Trophoblast cell (in vitro differentiated cells and primary cell): ENCODE measurements at regions not wholly inside any gene's neighbourhood (a gene's known extent, or its start where the extent isn't known, plus 50 kb on each side); places are given as distances from the start of the nearest gene placed in this dataset.

Experiments
- DNase-seq, 2 donors: peaks; one replicate each; pipeline ENCODE4 v3.0.0-alpha.2; 2016
- H2AFZ ChIP-seq: 2 replicates; pipeline ENCODE4 v1.6.1; 2013; ENCODE audit warnings: low read length, moderate library complexity, mild to moderate bottlenecking; ENCODE audit not compliant: insufficient read depth, poor library complexity
- H2AK5ac ChIP-seq: 2 replicates; pipeline ENCODE4 v1.6.1; 2013; ENCODE audit warnings: mild to moderate bottlenecking, low read length
- H2BK120ac ChIP-seq: 2 replicates; pipeline ENCODE4 v1.6.1; 2013; ENCODE audit warnings: low read length, mild to moderate bottlenecking, moderate library complexity; ENCODE audit not compliant: insufficient read depth, poor library complexity
- H2BK12ac ChIP-seq: 2 replicates; pipeline ENCODE4 v1.6.1; 2013; ENCODE audit warnings: mild to moderate bottlenecking, low read length, moderate library complexity
- H2BK5ac ChIP-seq: 2 replicates; pipeline ENCODE4 v1.6.1; 2013; ENCODE audit warnings: low read length, low read depth, moderate library complexity, mild to moderate bottlenecking; ENCODE audit not compliant: poor library complexity
- H3K14ac ChIP-seq: 2 replicates; pipeline ENCODE4 v1.6.1; 2013; ENCODE audit warnings: mild to moderate bottlenecking, low read length
- H3K18ac ChIP-seq: 2 replicates; pipeline ENCODE4 v1.6.1; 2013; ENCODE audit warnings: mild to moderate bottlenecking, low read length
- H3K23ac ChIP-seq: 2 replicates; pipeline ENCODE4 v1.6.1; 2013; ENCODE audit warnings: low read length
- H3K27ac ChIP-seq: 2 replicates; pipeline ENCODE4 v1.5.1; 2013; ENCODE audit warnings: low read depth, mild to moderate bottlenecking, inconsistent platforms, low read length, moderate library complexity
- H3K27me3 ChIP-seq: 2 replicates; pipeline ENCODE4 v1.6.1; 2013; ENCODE audit warnings: inconsistent platforms, mild to moderate bottlenecking, low read length, moderate library complexity; ENCODE audit not compliant: insufficient read depth
- H3K36me3 ChIP-seq, 2 experiments: 1 replicate in 1 of 2; 2 replicates in 1 of 2; pipeline ENCODE4 v1.6.1; 2013; ENCODE audit warnings: low read length in 2 of 2, mild to moderate bottlenecking in 2 of 2, moderate library complexity in 1 of 2; ENCODE audit not compliant: insufficient read depth in 2 of 2, control insufficient read depth in 1 of 2
- H3K4ac ChIP-seq: 2 replicates; pipeline ENCODE4 v1.6.1; 2013; ENCODE audit warnings: low read depth, mild to moderate bottlenecking, low read length, moderate library complexity
- H3K4me1 ChIP-seq, 2 experiments: 1 replicate in 1 of 2; 2 replicates in 1 of 2; pipeline ENCODE4 v1.6.1; 2013; ENCODE audit warnings: low read length in 2 of 2, mild to moderate bottlenecking in 2 of 2, moderate library complexity in 1 of 2; ENCODE audit not compliant: insufficient read depth in 2 of 2, control insufficient read depth in 1 of 2
- H3K4me2 ChIP-seq: 2 replicates; pipeline ENCODE4 v1.6.1; 2013; ENCODE audit warnings: inconsistent platforms, mild to moderate bottlenecking, low read length, moderate library complexity
- H3K4me3 ChIP-seq: 2 replicates; pipeline ENCODE4 v1.5.1; 2013; ENCODE audit warnings: mild to moderate bottlenecking, low read depth, low read length, inconsistent platforms
- H3K79me1 ChIP-seq: one replicate; pipeline ENCODE4 v1.6.1; 2013; ENCODE audit warnings: low read length
- H3K79me2 ChIP-seq: 2 replicates; pipeline ENCODE4 v1.6.1; 2013; ENCODE audit warnings: low read length, mild to moderate bottlenecking; ENCODE audit not compliant: control insufficient read depth, insufficient read depth, poor library complexity
- H3K9ac ChIP-seq: 2 replicates; pipeline ENCODE4 v1.6.1; 2013; ENCODE audit warnings: mild to moderate bottlenecking, low read length
- H3K9me3 ChIP-seq: 2 replicates; pipeline ENCODE4 v1.6.1; 2013; ENCODE audit warnings: low read depth, mild to moderate bottlenecking, control low read depth, inconsistent platforms, low read length; ENCODE audit not compliant: insufficient read depth
- H4K12ac ChIP-seq: 2 replicates; pipeline ENCODE4 v1.6.1; 2013; ENCODE audit warnings: low read depth, mild to moderate bottlenecking, low read length, moderate library complexity
- H4K8ac ChIP-seq: 2 replicates; pipeline ENCODE4 v1.6.1; 2013; ENCODE audit warnings: low read depth, mild to moderate bottlenecking, low read length, moderate library complexity
- H4K91ac ChIP-seq: one replicate; pipeline ENCODE4 v1.6.1; 2013; ENCODE audit warnings: low read depth, mild to moderate bottlenecking, low read length, moderate library complexity
- WGBS: extraction: QIAGEN DNeasy Blood & Tissue Kit; methylation state at CpG from one replicate; pipeline ENCODE4 v1.1.7; 2013; ENCODE audit warnings: missing lambda C conversion rate; ENCODE audit not compliant: insufficient read length, insufficient coverage; ENCODE audit errors: extremely low coverage; 5-methylcytosine and 5-hydroxymethylcytosine counted together

- H3K4me1 ChIP-seq, result no peaks in the 10 kb centered on the region
- no CpG with 5 or more reads among the region's 11 CpGs for WGBS
- H3K14ac ChIP-seq, result no peak overlapping the region
These were observed 134.3 kb downstream of the BRD1 start for GRCh38 chr22:49693416-49693815.

GRCh38 chr22:49692499-49693225 is 135.0 kb downstream of the BRD1 start:
- Histone ChIP-seq H3K4ac (no peak overlapping the region), H2BK12ac (no peak overlapping the region), H3K9ac (no peak overlapping the region), H3K4me3 (no peak overlapping the region), H3K36me3 (no peaks in the 10 kb centered on the region), H3K14ac (no peak overlapping the region), H4K91ac (no peak overlapping the region), H4K8ac (no peak overlapping the region), H3K9me3 (peaks cover 27% of the 10 kb centered on the region), H3K4me2 (no peak overlapping the region), H2AFZ (no peak overlapping the region), H3K18ac (no peak overlapping the region), H4K12ac (no peak overlapping the region), H3K23ac (no peak overlapping the region), H2AK5ac (no peak overlapping the region), H2BK5ac (no peak overlapping the region), H3K27ac (no peak overlapping the region), H3K79me2 (no peaks in the 10 kb centered on the region), H3K27me3 (no peaks in the 10 kb centered on the region), H3K79me1 (no peaks in the 10 kb centered on the region), H3K4me1 (no peaks in the 10 kb centered on the region), H2BK120ac (no peak overlapping the region)
- no CpG with 5 or more reads among the region's 18 CpGs for WGBS
- no peak for DNase-seq

More at GRCh38 chr22:49693416-49693815, 134.3 kb downstream of the BRD1 start:
- H3K27ac ChIP-seq, result no peak overlapping the region
- H3K27me3 ChIP-seq, result no peaks in the 10 kb centered on the region
- H3K9ac ChIP-seq, result no peak overlapping the region
- no peak overlapping the region for H2AK5ac ChIP-seq
- no peaks in the 10 kb centered on the region for H3K79me1 ChIP-seq
- H4K91ac ChIP-seq, result no peak overlapping the region
- H4K12ac ChIP-seq, result no peak overlapping the region
- no peaks in the 10 kb centered on the region for H3K79me2 ChIP-seq
- H2BK120ac ChIP-seq, result no peak overlapping the region
- no peak overlapping the region for H3K18ac ChIP-seq
- no peak overlapping the region for H2BK12ac ChIP-seq
- no peak overlapping the region for H3K4me2 ChIP-seq
- peak; percentile 70 to 71 for DNase-seq
- H3K23ac ChIP-seq, result no peak overlapping the region
- H3K36me3 ChIP-seq, result no peaks in the 10 kb centered on the region
- no peak overlapping the region for H3K4ac ChIP-seq
- H2AFZ ChIP-seq, result no peak overlapping the region
- no peak overlapping the region for H2BK5ac ChIP-seq
- H3K4me3 ChIP-seq, result no peak overlapping the region
- H4K8ac ChIP-seq, result no peak overlapping the region
- H3K9me3 ChIP-seq, result peaks cover 25% of the 10 kb centered on the region

- no peaks in the 10 kb centered on the region for H3K36me3 ChIP-seq
- WGBS, result no CpG with 5 or more reads among the region's 3 CpGs
- H4K91ac ChIP-seq, result no peak overlapping the region
- H4K8ac ChIP-seq, result no peak overlapping the region
- no peaks in the 10 kb centered on the region for H3K4me1 ChIP-seq
- DNase-seq, result no peak
- no peak overlapping the region for H3K27ac ChIP-seq
- H2BK12ac ChIP-seq, result no peak overlapping the region
- H3K9ac ChIP-seq, result no peak overlapping the region
- no peak overlapping the region for H3K14ac ChIP-seq
- no peak overlapping the region for H3K18ac ChIP-seq
- H3K4me3 ChIP-seq, result no peak overlapping the region
- no peak overlapping the region for H2AFZ ChIP-seq
- H3K79me2 ChIP-seq, result no peaks in the 10 kb centered on the region
- H2BK5ac ChIP-seq, result no peak overlapping the region
- H2BK120ac ChIP-seq, result no peak overlapping the region
- H3K79me1 ChIP-seq, result no peaks in the 10 kb centered on the region
- peaks cover 29% of the 10 kb centered on the region for H3K9me3 ChIP-seq
- H4K12ac ChIP-seq, result no peak overlapping the region
- no peak overlapping the region for H3K23ac ChIP-seq
- no peak overlapping the region for H2AK5ac ChIP-seq
- H3K4me2 ChIP-seq, result no peak overlapping the region
- no peaks in the 10 kb centered on the region for H3K27me3 ChIP-seq
- H3K4ac ChIP-seq, result no peak overlapping the region
These were observed 136.4 kb downstream of the BRD1 start for GRCh38 chr22:49691256-49691655.

- Histone ChIP-seq H4K91ac (no peak overlapping the region), H2BK12ac (no peak overlapping the region), H3K36me3 (no peaks in the 10 kb centered on the region), H2AFZ (no peak overlapping the region), H2AK5ac (no peak overlapping the region), H3K9ac (no peak overlapping the region), H4K8ac (no peak overlapping the region), H3K18ac (no peak overlapping the region), H3K9me3 (peaks cover 29% of the 10 kb centered on the region), H3K79me1 (no peaks in the 10 kb centered on the region), H3K4me1 (no peaks in the 10 kb centered on the region), H3K23ac (no peak overlapping the region), H3K27ac (no peak overlapping the region), H3K4me3 (peak overlapping the region; percentile 33), H2BK5ac (no peak overlapping the region), H3K27me3 (no peaks in the 10 kb centered on the region), H3K79me2 (no peaks in the 10 kb centered on the region), H2BK120ac (no peak overlapping the region), H4K12ac (no peak overlapping the region), H3K4me2 (no peak overlapping the region), H3K14ac (no peak overlapping the region), H3K4ac (no peak overlapping the region)
- DNase-seq, result no peak
- no CpG with 5 or more reads among the region's 16 CpGs for WGBS
These were observed 137.2 kb downstream of the BRD1 start for GRCh38 chr22:49690454-49690853.
